HG02678 (cell line): ENCODE measurements at regions not wholly inside any gene's neighbourhood (a gene's known extent, or its start where the extent isn't known, plus 50 kb on each side); places are given as distances from the start of the nearest gene placed in this dataset.

Source experiments
- ATAC-seq: cut with Tn5 transposase; IDR thresholded peaks from one replicate; pipeline ENCODE4 v1.9.1; 2021; ENCODE audit warnings: mild to moderate bottlenecking, moderate library complexity; ENCODE audit not compliant: unreplicated experiment

- ATAC-seq, result no peak
Observed at GRCh38 chr1:38242506-38242905, 195.9 kb upstream of the POU3F1 start.

GRCh38 chr1:38241594-38242334 is 195.2 kb upstream of the POU3F1 start:
- ATAC-seq, result no peak

GRCh38 chr1:38240618-38241017 is 194.0 kb upstream of the POU3F1 start:
- no peak for ATAC-seq

- no peak for ATAC-seq
Observed at GRCh38 chr1:38239258-38239835, 192.8 kb upstream of the POU3F1 start.

- no peak for ATAC-seq
Observed at GRCh38 chr1:38238294-38238693, 191.7 kb upstream of the POU3F1 start.

- no peak for ATAC-seq
Observed at GRCh38 chr1:38235705-38236104, 189.1 kb upstream of the POU3F1 start.

GRCh38 chr1:38231941-38232340 is 185.3 kb upstream of the POU3F1 start:
- no peak for ATAC-seq

GRCh38 chr1:38228718-38229117 is 182.1 kb upstream of the POU3F1 start:
- ATAC-seq, result no peak

GRCh38 chr1:38225745-38226144 is 179.2 kb upstream of the POU3F1 start:
- no peak for ATAC-seq

- ATAC-seq, result no peak
Observed at GRCh38 chr1:38223391-38223790, 176.8 kb upstream of the POU3F1 start.

- no peak for ATAC-seq
Observed at GRCh38 chr1:38222891-38223290, 176.3 kb upstream of the POU3F1 start.

- ATAC-seq, result no peak
Observed at GRCh38 chr1:38221006-38221649, 174.5 kb upstream of the POU3F1 start.

GRCh38 chr1:38217316-38217715 is 170.7 kb upstream of the POU3F1 start:
- ATAC-seq, result no peak

GRCh38 chr1:38213646-38214434 is 167.2 kb upstream of the POU3F1 start:
- ATAC-seq, result no peak

GRCh38 chr1:38210895-38211177 is 164.2 kb upstream of the POU3F1 start:
- no peak for ATAC-seq

- no peak for ATAC-seq
Observed at GRCh38 chr1:38210021-38210894, 163.7 kb upstream of the POU3F1 start.

- ATAC-seq, result no peak
Observed at GRCh38 chr1:38208716-38209632, 162.4 kb upstream of the POU3F1 start.

- no peak for ATAC-seq
Observed at GRCh38 chr1:38207906-38208305, 161.3 kb upstream of the POU3F1 start.

GRCh38 chr1:38207275-38207674 is 160.7 kb upstream of the POU3F1 start:
- no peak for ATAC-seq

- no peak for ATAC-seq
Observed at GRCh38 chr1:38204698-38205097, 158.1 kb upstream of the POU3F1 start.
